DMS153 treated with DMSO at 0.1 percent for 48 hours (cell line): ENCODE measurements at regions not wholly inside any gene's neighbourhood (a gene's known extent, or its start where the extent isn't known, plus 50 kb on each side); places are given as distances from the start of the nearest gene placed in this dataset.
"Not testable (repeated sequence)": the region's sequence is repeated elsewhere in the genome, so short reads cannot be mapped to it uniquely, and the experiment has no call there.

Source experiments
- DNase-seq: peaks from one replicate; lab custom pipeline; 2025; ENCODE audit not compliant: unreplicated experiment; lab: John Stamatoyannopoulos, UW

- not testable (repeated sequence) for DNase-seq
Measured at GRCh38 chr2:212875950-212876349, 275.5 kb downstream of the IKZF2 start.

DNA sequence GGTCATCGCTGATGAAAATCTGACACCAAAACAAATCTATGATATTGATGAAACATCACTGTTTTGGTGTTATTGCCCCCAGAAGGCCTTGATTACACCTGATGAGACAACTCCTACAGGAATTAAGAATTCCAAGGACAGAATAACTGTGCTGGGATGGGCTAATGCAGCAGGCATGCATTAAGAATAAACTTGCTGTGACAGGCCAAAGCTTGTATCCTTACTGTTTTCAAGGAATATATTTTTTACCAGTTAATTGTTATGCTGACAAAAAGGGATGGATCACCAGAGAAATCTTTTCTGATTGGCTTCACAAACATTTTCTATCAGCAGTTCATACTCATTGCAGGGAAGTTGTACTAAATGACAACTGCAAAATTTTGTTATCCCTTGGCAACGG is 278.2 kb downstream of the IKZF2 start:
- no peak for DNase-seq

DNA sequence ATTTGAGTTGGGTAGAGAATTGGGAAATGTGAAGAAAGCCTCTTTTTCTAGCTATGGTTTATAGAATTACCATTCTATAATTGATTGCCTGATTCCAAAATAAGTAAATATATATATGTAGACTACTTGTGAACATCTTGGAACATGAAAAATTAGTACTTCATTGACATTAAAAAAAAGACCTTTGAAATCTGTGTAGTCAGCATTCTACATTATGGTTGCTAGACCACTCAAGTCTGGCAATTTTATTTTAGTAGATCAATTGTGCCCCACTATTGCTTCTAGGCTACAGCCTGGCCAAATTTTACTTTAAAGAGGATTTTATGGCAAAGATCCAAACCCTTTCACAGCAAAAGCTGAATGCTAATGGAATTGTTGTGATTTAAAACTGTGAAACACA is 279.8 kb downstream of the IKZF2 start:
- no peak for DNase-seq

- no peak for DNase-seq
Measured at GRCh38 chr2:212864186-212864585, 287.2 kb downstream of the IKZF2 start.

DNA sequence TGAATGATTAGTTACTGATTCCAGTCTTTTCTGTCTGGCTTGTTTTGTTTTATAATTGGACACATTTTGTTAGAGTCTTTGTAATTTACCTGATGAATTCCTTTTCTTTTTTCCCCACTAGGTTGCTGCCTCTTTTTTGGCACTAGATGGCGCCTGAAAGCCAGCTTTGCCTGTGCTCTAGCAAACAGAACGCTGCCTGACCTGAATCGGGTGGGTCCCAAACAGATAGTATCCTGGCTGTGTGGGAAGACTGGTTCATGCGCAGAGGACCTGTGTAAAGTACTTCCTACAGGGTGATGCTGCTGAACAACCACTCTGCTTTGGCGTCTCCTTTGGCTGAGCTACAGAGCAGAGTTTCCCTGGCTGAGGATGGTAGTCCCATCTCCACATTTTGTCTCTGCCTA is 288.2 kb downstream of the IKZF2 start:
- DNase-seq, result peak; percentile 54

DNA sequence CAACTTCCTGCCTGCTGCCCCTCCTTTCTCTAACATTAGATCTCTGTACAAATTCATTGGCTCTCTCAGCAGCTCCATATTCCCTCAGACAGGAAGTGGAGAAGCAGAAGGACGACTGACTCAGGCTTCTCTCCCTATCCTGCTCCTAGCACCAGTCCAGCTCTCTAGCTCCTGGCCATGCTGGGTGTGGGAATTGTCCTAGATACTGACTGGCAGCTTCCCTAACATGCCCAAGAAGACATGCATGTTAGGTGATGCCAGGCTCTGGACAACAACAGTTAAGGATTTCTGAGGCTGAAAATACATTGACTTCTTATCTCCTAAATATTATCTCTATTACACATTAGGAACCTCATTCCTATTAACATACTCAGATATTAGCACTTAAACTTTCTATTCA is 292.9 kb downstream of the IKZF2 start:
- DNase-seq, result no peak

DNA sequence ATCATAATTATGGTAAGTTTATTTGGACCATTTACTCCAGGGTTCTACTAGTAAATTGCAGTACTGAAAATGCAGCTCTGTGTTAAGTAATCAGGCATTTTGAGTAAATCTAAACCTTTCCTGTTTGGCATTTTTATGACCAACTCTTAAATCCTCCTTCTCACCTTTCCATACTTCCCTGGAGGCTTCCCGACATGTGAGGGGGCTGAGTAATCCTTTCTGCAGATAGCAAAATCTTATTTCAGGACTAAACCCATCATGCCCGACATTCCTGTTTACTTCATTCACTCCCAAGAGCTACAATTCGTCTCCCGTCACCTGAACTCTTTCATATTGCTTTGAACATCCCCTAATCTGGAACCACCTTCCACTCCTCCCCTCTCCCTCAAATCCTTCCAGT is 296.6 kb downstream of the IKZF2 start:
- no peak for DNase-seq

DNA sequence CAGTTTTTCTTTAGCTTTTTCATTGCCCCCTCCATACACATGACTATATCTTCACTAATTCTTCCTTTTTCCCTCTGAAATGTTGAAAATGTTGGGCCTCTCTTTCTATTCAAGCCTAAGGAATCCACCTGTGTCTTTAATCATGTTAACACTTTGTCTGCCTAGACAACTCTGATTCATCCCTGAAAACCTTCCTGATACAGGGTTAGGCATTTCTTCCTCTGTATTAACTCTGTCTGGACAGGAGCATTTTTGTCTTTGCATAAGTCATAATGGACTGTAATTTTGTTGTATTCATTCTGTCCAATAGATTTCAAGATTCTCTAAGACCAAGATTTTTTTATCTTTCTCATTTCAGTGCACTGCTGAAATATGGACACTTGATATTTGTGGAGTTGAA is 297.3 kb downstream of the IKZF2 start:
- DNase-seq, result no peak

DNA sequence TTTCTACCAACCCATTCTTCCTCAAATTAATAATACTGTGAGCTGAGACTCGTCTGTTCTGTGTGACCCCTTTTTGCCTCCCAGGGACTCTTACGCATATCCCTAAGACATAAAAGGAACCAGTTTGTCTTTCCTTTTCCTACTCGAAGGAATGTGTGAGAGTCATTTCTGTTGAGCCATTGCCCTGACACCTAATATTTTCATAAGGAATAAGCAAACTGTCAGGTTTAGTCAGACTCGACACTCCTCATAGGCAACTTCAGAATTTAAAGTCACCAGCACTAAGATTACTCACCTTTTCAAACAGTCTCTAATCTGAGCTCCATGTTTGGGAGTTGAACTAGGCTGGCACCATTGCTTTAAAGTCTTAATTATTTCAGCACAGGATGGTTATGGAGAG is 305.5 kb downstream of the IKZF2 start:
- DNase-seq, result no peak

DNA sequence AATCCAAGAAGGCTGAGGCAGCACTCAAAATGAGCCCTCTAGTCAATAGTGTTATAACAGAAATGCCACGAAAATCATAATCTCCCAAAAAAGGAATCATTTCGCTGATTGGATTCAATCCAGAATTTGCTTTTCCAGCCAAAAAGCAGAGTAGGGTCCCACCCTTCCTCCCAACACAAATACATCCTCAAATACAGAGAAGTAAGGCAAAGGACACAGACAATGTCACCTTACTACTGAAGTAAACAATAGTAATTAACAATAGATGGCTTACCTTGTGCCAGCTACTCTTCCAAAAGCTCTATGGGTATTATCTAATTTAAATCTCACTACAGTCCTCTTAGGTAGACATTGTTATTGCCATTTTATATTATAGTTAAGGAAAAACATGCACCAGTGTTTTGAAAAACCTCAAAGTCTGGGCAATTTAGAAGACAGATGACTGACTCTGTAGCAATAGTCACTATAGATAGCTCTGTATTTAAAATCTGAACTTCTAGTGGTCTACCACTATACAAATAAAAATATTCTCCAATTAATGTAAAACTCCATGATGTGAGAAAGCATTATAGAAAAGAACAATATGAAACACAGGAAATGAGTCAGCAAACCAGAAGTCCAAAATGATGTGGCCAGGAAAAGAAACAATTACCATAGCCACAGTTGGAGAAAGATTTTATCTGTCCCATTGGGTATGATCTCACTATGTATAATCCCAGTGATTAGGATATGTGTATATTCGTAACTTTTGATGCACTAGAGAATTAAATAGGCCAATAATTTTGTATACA is 305.0 kb upstream of the ERBB4 start:
- no peak for DNase-seq

DNA sequence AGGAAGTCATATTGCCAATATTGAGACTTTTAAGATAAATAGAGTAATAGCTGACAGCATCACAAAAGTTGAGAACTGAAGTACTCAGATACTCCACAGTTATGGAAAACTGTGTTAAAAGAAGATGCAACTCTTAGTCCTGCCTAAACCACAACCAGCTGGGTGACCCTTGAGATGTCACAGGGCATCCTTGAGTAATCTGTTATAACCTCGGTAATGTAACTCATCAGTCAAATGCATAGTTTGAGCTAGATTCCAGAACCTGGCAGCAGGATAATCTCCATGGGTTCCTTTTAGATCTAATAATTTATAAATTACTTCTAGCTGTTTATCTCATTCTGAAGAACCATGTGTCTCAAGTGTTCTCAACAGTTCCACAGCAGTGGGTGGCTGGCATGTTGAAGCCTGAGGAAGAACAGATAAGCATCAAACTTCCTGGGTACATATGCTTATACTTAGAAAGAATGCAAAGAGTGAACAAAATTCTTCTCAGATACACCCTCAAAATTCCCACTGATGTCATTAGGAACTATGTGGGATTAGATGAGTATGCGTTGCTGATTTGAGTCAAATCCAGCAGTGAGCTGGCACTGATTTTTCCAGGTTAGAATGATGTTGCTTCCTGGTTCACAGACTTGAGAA is 304.1 kb upstream of the ERBB4 start:
- DNase-seq, result no peak

DNA sequence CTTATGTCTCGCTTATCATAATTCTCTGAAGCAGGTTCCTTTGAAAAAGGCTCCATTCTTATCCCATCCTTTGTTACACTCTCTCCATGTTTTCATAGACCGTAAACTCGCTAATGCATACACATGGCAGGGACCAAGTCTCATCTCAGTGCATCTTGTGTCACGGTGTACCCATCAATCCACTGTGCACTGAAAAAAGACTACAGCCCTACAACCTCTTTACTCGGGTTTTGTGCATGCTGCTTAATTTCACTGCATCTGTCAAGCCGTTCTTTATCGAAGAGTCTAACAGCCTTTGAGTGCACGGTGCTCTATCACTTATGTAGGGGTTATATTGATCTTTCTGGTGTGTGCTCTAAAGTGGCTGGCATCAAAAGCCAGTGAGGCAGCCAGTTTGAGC is 302.9 kb upstream of the ERBB4 start:
- no peak for DNase-seq

DNA sequence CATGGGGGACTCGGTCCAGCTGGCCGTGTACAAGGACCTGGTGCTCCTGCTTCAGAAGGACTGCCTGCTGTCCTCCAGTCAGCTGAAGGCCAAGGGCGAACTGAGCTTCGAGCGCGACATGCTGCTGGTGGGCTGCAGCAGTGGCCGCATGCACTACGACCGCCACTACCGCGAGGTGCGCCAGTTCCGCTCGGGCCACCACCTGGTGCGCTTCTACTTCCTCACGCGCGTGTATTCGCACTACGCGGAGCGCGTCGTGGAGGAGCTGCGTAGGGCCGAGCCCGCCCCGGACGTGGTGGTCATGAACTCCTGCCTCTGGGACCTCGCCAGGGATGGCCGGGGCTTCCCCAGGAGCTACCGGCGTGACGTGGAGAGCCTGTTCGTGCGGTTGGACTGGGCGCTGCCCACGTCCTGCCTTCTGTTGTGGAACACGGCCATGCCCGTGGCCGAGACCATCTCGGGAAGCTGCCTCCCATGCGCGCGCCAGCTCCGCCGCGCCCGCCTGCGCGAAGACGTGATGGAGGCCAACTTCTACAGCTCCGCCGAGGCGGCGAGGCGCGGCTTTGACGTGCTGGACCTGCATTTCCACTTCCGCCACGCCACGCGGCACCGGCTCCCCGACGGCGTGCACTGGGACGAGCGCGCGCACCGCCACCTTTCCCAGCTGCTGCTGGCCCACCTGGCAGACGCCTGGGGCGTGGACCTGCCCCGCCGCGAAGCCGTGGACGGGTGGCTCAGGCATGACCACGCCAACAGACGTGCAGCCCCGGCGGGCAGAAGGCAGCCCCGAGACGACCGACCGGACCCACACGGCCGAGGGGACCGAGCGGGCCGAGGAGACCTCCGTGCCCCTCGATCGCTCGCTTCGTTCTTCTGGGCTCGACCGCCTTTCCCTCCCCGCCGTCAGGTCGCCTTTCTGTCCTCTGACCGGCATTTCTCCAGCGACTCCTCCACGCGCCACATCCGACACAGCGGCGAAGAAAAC is 293.9 kb upstream of the ERBB4 start:
- no peak for DNase-seq

DNA sequence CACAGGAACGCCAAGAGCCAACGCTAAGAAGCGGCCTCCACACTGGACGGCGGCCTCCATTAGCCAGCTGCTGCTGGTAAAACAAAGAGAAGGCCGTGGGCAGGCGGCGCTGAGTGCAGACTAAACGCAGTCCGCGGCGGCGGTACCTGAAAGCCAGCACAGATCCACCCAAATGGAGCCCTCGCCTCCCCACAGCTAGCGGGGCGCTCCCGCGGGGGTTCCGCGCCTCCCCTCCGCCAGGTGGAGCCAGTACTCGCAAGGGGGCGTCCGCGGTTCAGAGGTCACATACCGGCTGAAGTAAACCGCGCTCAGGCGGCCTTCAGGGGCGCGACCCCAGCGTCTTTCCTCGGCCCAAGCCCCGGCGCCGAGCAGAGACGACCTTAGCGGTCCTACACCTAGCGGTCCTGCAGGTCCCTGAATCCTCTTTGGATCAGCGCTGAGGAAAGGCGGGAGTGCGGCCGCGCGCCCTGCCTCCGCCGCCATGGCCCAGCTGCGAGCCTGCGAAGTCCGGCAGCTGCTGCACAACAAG is 293.1 kb upstream of the ERBB4 start:
- no peak for DNase-seq

DNA sequence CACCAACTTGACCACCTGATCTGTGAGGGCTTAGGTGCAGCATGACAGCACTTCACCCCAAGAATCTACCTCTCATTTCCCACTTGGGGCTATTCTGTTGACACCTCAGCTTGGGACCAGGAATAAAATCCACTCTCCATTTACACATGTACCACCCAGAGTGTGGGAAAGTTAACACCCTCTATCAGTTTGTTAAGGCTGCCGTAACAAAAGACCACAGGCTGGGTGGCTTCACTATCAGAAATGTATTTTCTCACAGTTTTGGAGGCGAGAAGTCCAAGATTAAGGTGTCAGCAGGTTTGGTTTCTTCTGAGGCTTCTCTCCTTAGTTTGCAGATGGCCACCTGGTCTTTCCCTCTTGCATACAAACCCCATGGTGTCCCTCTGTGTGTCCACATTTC is 277.7 kb upstream of the ERBB4 start:
- no peak for DNase-seq

- DNase-seq, result no peak
Measured at GRCh38 chr2:212815453-212815852, 276.9 kb upstream of the ERBB4 start.

GRCh38 chr2:212814941-212815340 is 276.3 kb upstream of the ERBB4 start:
- DNase-seq, result no peak

DNA sequence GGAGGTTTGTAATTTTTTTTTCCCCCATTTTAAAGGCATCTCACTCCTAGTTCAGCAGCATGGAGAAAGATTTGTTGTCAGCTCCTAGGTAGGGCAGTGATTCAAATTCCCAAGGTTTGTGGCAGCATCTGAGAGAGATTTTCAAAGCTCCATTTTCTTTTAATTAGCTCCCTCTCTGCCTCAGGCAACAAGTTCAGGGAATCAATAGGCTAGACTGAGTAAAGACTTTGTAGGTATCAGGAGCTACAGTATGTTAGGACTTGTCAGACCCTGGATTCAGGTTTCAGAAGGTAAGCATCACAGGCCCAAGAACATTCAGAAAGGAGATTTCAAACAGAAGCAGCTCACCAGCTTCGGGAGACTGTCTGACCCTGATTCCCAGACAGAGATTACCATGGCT is 273.3 kb upstream of the ERBB4 start:
- no peak for DNase-seq

DNA sequence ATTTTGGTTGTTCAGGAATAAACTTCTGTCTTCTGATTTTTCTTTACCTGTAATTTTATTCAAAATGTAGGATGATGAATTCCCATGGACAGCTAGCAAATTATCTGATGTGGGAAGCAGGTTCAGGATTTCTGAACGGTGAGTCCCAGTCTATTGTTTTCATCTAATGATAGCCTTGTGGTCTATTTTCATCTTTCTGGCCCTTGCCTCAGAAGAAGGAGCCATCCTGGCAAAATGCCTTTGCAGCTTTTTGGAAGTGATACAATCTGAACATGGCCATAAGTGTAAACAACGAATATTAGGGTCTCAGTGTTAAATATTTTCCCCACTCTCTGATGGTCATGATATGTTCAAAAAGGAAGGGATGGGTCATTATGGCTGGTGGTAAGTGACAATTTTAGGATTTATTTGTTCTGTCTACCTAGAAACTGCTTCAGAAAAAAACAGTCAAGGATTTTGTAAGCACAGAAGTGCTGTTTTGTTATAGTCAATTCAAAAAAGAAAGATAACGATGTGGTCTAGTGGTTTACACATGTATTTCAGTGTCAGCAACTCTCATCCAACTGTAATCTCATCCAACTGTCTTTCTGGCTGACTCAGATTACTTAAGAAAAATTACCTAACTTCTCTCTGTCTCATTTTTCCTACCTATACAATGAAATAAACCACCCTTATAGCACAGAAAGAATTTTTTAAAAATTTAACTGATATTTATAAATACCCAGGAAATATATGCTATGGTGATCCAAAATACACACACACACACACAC is 272.6 kb upstream of the ERBB4 start:
- DNase-seq, result no peak

- no peak for DNase-seq
Measured at GRCh38 chr2:212797484-212798205, 259.0 kb upstream of the ERBB4 start.
